GM18867 (cell line): ENCODE measurements at regions not wholly inside any gene's neighbourhood (a gene's known extent, or its start where the extent isn't known, plus 50 kb on each side); places are given as distances from the start of the nearest gene placed in this dataset.

Experiments used
- ATAC-seq: cut with Tn5 transposase; IDR thresholded peaks from one replicate; pipeline ENCODE4 v1.9.1; 2021; ENCODE audit warnings: mild to moderate bottlenecking, moderate library complexity; ENCODE audit not compliant: unreplicated experiment

GRCh38 chr9:118362596-118362995 is 658.4 kb downstream of the TLR4 start:
- ATAC-seq: no peak

- no peak for ATAC-seq
These were observed 660.3 kb downstream of the TLR4 start for GRCh38 chr9:118364266-118365106.

- ATAC-seq: no peak
These were observed 662.0 kb downstream of the TLR4 start for GRCh38 chr9:118366228-118366627.

- no peak for ATAC-seq
These were observed 663.2 kb downstream of the TLR4 start for GRCh38 chr9:118367383-118367782.

GRCh38 chr9:118384531-118385100 is 680.4 kb downstream of the TLR4 start:
- no peak for ATAC-seq

GRCh38 chr9:118395415-118395814 is 691.2 kb downstream of the TLR4 start:
- ATAC-seq: peak; percentile 83

- ATAC-seq: no peak
These were observed 697.3 kb downstream of the TLR4 start for GRCh38 chr9:118401546-118401945.

- ATAC-seq: no peak
These were observed 710.5 kb downstream of the TLR4 start for GRCh38 chr9:118414676-118415075.

- no peak for ATAC-seq
These were observed 714.8 kb downstream of the TLR4 start for GRCh38 chr9:118418887-118419565.

GRCh38 chr9:118419676-118420075 is 715.5 kb downstream of the TLR4 start:
- no peak for ATAC-seq

- ATAC-seq: no peak
These were observed 718.3 kb downstream of the TLR4 start for GRCh38 chr9:118422508-118422907.

GRCh38 chr9:118423021-118423420 is 718.8 kb downstream of the TLR4 start:
- ATAC-seq: no peak

GRCh38 chr9:118423721-118424120 is 719.5 kb downstream of the TLR4 start:
- ATAC-seq: no peak

- ATAC-seq: no peak
These were observed 722.6 kb downstream of the TLR4 start for GRCh38 chr9:118426772-118427171.

- no peak for ATAC-seq
These were observed 734.6 kb downstream of the TLR4 start for GRCh38 chr9:118438810-118439209.

GRCh38 chr9:118439441-118439840 is 735.2 kb downstream of the TLR4 start:
- ATAC-seq: no peak

- ATAC-seq: no peak
These were observed 740.2 kb downstream of the TLR4 start for GRCh38 chr9:118444403-118444802.

GRCh38 chr9:118446943-118447639 is 742.9 kb downstream of the TLR4 start:
- no peak for ATAC-seq

GRCh38 chr9:118449554-118449953 is 745.4 kb downstream of the TLR4 start:
- no peak for ATAC-seq

- no peak for ATAC-seq
These were observed 751.1 kb downstream of the TLR4 start for GRCh38 chr9:118455259-118455658.

- ATAC-seq: no peak
These were observed 751.6 kb downstream of the TLR4 start for GRCh38 chr9:118455788-118456187.
